GM18511 (cell line): ENCODE measurements at regions not wholly inside any gene's neighbourhood (a gene's known extent, or its start where the extent isn't known, plus 50 kb on each side); places are given as distances from the start of the nearest gene placed in this dataset.
"Not testable (repeated sequence)": the region's sequence is repeated elsewhere in the genome, so short reads cannot be mapped to it uniquely, and the experiment has no call there.

Source experiments
- ATAC-seq: cut with Tn5 transposase; IDR thresholded peaks from one replicate; pipeline ENCODE4 v1.9.1; 2021; ENCODE audit warnings: mild to moderate bottlenecking, moderate library complexity; ENCODE audit not compliant: unreplicated experiment

GRCh38 chr4:36587909-36588472 is 306.6 kb downstream of the DTHD1 start:
- no peak for ATAC-seq

DNA sequence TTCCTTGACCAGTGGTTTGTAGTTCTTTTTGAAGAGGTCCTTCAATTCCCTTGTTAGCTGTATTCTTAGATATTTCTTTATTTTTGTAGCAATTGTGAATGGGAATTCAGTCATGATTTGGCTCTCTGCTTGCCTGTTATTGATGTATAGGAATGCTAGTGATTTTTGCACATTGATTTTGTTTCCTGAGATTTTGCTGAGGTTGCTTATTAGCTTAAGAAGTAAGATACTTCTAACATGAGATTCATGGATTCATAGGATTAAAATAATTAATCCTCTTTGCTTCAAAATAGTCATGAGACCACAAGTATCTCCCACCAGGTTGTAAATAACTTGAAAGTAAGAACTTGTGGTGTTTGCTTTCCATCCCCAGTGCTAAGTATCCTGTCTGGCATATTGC is 308.9 kb downstream of the DTHD1 start:
- ATAC-seq: no peak

DNA sequence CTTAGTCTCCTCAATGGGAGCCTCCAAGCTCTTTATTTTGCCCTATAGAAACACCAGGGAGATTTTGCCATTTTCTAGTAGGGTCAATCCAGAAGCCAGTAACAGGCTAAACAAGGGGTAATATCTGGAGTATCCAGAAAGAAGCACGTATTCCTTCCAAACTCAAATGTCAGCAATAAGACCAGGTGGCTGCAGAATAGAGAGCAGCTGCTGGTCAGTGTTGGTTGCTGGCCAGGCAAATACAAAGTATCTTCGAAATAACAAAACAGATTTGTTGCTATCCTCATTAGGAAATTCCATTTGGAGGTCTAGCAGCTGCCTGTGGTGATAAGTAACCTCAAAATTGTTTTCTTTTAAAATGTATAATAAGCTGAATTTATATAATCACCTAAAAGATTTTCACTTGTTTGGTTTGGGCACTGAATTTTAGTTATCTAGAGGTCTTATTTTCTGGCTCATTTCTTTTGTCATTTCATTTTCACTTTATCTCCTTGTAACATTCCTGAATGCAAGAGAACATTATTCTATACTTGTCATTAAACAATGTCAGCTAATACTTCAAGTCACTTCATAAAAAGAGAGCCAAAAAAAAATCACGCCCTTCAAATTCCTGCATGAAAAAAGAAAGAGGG is 320.6 kb downstream of the DTHD1 start:
- ATAC-seq: no peak

GRCh38 chr4:36609661-36610060 is 328.2 kb downstream of the DTHD1 start:
- no peak for ATAC-seq

DNA sequence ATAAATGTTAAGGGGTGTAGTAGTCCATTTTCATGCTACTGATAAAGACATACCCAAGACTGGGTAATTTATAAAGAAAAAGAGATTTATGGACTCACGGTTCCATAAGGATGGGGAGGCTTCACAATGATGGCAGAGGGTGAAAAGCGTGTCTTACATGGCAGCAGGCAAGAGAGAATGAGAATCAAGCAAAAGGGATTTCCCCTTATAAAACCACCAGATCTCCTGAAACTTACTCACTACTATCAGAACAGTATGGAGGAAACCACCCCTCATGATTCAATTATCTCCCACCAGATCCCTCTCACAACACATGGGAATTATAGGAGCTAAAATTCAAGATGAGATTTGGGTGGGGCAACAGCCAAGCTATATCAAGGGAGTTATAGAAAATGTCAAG is 329.2 kb downstream of the DTHD1 start:
- no peak for ATAC-seq

- not testable (repeated sequence) for ATAC-seq
Measured at GRCh38 chr4:36613142-36613541, 331.7 kb downstream of the DTHD1 start.

GRCh38 chr4:36614011-36614410 is 332.6 kb downstream of the DTHD1 start:
- no peak for ATAC-seq

DNA sequence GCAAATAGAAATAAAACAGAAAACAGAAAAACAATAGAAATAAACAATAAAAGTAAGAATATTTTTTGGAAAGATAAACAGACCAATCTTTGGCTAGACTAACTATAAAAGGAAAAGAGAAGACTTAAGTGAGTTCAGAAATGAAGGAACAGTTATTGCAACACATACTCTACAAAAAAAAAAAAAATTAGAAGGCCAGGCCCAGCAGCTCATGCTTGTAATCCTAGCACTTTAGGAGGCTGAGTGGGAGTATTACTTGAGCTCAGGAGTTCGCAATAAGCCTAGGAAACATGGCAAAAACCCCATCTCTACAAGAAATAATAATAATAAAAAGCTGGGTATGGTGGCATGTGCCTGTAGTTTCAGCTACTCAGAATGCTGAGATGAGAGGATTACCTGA is 336.7 kb downstream of the DTHD1 start:
- no peak for ATAC-seq

GRCh38 chr4:36624030-36624429 is 342.6 kb downstream of the DTHD1 start:
- ATAC-seq: no peak

DNA sequence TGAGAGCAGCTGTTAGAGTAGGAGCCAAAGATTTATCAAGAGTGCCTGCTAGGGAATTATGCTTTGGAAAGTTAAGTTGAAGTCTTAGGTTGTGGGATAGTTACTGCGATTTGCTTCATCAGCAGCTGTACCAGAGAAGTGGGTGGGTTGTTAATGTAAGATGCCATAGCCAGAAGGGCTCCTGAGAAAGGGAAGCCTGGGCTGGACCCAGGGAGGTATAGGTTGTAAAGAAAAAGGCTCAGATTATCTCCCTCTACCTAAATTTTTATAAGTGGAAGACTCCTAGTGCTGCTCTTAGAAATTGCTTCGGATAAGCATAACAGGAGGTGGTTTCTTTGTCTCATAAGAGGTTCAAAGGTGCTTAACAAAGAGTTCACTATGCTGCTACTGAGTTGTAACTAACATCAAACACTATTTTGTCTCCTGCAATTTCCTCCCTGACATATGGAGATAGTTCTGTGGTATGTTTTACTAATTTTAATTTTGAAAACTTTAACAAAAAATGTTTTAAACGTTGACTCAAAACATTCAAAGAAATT is 356.9 kb downstream of the DTHD1 start:
- no peak for ATAC-seq

GRCh38 chr4:36640876-36641275 is 359.5 kb downstream of the DTHD1 start:
- no peak for ATAC-seq

DNA sequence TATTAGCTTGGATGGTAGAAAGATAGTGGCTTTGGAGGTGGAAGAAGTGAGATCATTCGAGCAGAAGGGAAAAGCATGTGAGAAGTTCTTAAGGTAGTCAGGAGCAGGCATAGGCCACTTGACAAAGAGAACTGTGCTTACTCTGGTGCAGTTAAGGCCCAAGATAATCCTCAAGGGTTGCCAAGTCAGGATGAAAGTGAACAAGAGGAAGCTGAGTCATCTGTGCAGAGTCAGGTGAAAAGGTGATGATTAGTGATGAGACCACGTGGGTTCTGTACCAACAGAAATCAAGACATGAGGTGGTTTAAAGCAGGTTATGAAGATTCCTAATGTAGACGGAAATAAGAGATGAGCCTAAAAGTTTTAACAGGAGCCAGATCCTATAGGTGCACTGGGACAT is 369.8 kb downstream of the DTHD1 start:
- peak; percentile 99 for ATAC-seq

DNA sequence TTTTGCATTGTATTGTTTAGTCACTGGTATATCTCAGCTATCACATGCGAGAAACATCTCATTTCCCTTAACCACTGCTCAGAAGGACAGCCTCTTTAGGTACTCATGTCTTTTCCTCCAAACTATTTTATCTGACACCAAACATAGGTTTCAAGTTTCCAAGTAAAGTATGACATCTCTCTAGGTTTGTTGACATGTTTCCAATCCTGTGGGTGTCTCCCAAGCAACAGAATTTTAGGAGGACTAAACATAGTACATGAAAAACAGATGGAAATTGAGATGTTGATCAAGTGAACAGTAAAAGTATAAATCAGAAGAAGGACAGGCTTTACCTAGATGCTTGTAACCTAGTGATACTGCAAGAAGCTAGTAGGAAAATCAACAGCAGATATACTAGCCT is 371.4 kb downstream of the DTHD1 start:
- ATAC-seq: no peak

DNA sequence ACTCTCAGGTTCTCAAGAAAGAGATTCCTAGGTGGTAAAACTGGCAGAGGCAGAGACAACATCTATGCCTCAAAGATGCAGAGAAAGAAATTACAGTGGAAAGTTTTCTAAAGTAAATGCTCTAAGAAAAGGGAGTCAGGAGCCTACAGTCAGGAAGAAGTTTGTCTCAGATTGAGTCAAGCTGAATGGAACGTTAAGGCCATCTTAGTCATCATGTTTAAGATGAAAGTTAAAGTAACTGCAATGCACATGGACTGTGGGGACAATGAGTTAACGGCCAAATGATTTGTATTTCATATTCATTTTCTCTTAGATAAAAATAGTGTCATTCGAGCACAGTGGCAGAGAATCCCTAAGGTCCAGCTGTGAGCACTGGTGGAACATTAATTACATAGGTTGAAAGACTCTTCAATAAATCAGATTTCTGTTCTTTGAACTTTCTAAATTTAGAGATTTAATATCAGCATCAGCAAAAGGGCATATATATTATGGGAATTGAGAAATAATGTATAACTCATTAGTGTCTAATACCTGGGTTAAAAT is 384.6 kb downstream of the DTHD1 start:
- no peak for ATAC-seq

- ATAC-seq: no peak
Measured at GRCh38 chr4:36675436-36675835, 394.0 kb downstream of the DTHD1 start.

DNA sequence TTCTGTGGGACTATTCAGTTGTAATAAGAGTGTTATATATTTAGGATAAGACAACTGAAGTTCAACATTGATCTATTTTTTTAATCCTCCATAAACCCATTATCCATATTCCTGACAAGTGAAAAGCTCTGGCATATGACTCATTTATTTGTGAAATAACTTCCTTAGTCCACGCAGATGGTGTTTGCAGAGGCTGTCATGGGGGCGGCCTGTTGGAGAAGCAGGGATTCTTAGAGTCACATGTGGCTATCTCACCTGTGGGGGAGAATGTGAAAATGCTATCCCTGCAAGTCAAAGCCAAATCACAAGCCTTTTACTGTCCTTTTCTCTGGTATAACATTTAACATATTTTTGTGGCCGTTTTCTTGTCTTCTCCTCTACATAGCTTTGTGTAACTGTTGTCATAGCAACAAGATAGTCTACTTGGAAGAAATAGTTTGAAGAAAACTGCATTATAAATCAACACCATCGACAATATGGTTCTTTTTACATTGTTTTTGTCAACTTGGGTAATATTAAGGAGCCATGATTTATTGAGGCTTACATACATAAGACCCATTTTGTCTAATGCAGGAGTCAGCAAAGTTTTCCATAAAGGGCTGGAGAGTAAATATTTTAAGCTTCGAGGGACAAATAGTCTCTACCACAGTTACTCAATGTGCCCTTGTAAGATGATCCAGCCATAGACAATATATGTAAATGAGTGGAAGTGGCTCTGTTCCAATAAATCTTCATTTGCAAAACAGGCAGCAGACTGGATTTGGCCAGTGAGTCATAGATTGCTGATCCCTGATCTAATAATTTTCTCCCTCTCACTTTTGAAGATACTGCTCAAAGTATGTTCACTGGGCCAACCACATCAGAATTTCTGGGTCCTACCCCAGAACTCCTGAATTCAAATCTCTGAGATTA is 395.0 kb downstream of the DTHD1 start:
- ATAC-seq: no peak

DNA sequence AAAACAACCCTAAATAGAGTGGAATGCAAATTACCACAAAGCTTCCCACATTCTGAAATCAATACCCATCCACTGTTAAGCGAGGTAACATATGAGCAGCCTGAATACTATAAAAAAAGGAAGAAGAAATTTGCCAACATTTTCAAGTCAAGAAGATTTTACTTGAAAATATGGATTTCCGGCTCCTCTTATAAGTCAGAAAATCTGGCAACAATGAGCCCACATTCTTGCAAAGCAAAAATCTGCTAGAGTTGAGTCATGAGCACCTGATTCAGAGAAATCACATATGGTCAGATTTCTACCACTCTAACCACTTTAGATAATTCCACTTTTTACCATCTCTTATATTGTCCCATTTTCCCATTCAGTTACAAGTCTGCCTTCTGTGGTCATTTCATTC is 395.7 kb downstream of the DTHD1 start:
- no peak for ATAC-seq

DNA sequence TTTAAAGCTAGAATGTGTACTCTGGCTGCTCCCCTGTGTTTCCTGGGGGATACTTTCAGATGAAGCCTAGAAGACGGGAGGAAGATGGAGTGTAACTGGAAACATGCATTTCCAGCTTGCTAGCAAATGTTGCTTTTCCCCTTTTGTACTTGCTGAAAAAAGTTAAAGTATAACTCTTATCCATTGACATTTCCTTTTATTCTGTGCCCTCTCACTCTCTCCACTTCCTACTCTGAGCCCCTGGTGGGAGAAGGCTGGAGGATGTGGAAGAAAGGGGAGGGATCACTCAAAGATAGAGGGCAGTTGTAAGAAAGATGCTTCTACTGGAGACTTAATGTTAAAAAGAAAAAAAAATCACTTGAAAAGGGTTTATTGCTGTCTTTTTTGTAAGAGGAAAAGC is 396.5 kb downstream of the DTHD1 start:
- no peak for ATAC-seq

DNA sequence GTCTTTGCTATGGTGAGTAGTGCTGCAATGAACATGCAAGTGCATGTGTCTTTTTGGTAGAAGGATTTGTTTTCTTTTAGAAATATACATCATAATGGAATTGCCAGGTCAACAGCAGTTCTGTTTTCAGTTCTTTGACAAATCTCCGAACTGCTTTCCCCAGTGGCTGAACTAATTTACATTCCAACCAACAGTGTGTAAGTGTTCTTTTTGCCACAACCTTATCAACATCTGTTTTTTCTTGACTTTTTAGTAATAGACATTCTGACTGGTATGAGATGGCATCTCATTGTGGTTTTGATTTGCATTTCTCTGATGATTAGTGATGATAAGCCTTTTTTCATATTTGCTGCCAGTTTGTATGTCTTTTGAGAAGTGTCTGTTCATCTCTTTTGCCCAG is 406.3 kb downstream of the DTHD1 start:
- no peak for ATAC-seq

DNA sequence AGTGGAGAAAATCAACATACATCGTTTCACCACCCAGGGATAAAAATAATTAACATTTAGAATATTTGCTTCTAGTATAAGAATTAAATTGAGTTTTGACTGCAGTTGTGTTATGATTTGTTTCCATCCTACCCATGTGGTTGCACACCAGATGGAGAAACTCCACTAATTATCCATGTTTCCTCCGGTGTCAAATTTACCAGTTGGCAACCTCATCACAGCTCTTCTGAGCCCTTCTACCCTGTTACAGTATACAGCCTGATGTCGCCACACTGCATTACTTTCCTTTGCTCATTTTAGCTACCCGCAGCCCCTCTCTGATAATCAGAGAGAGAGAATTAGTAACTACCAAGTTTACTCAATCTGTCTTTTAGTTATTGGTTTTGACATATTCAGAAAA is 411.2 kb downstream of the DTHD1 start:
- no peak for ATAC-seq

DNA sequence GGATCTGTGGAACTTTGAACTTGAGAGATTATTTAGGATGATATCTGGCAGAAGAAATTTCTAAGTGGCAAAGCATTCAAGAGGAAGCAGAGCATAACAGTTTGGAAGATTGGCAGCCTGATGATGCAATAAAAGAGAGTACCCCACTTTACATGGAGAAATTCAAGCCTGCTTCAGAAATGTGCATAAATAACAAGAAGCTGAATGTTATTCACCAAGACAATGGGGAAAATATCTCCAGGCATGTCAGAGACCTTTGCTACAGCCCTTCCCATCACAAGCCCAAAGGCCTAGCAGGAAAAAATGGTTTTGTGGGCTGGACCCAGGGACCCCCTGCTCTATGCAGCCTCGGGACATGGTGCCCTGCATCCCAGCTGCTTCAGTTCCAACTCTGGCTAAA is 420.8 kb downstream of the DTHD1 start:
- no peak for ATAC-seq

- no peak for ATAC-seq
Measured at GRCh38 chr4:36704289-36704688, 422.9 kb downstream of the DTHD1 start.
